BJ (cell line): ENCODE measurements at regions not wholly inside any gene's neighbourhood (a gene's known extent, or its start where the extent isn't known, plus 50 kb on each side); places are given as distances from the start of the nearest gene placed in this dataset.

Experiments
- CTCF ChIA-PET: fragments of 350-600 bp; formaldehyde crosslinking; extraction: SDS; loops from one replicate; lab custom pipeline; 2021; ENCODE audit warnings: antibody characterized with exemption, inconsistent platforms; lab: Yijun Ruan, JAX
- POLR2A ChIA-PET: fragments of 300-600 bp; sonication (Branson Sonifier 250); formaldehyde crosslinking; extraction: SDS; loops from one replicate; lab custom pipeline; 2021; ENCODE audit warnings: antibody characterized with exemption; lab: Charles Lee
- DNase-seq: peaks from one replicate; pipeline ENCODE4 v3.0.0-alpha.2; 2011; ENCODE audit warnings: low read depth
- H3K27me3 ChIP-seq: 2 replicates; pipeline ENCODE4 v1.6.0; 2011; ENCODE audit warnings: low read length; ENCODE audit not compliant: control insufficient read depth, insufficient read depth
- H3K36me3 ChIP-seq: 2 replicates; pipeline ENCODE4 v1.5.1; 2011; ENCODE audit warnings: low read length; ENCODE audit not compliant: control insufficient read depth, insufficient read depth
- H3K4me3 ChIP-seq: 2 replicates; pipeline ENCODE4 v1.5.1; 2011; ENCODE audit warnings: low read depth, mild to moderate bottlenecking, control low read depth, low read length
- CTCF ChIP-seq: IDR thresholded peaks from 2 replicates; pipeline ENCODE4 v1.5.1; 2011; ENCODE audit warnings: low read depth, mild to moderate bottlenecking, control low read depth, inconsistent platforms, low read length, moderate library complexity; ENCODE audit not compliant: insufficient read depth

- Histone ChIP-seq H3K36me3 (no peaks in the 10 kb centered on the region), H3K4me3 (no peak overlapping the region), H3K27me3 (no peaks in the 10 kb centered on the region)
- DNase-seq = no peak
- POLR2A ChIA-PET = no interaction called here
- TF ChIP-seq CTCF = no peak
- CTCF ChIA-PET = no interaction called here
Observed at GRCh38 chr2:9681427-9681817, 50.6 kb upstream of the YWHAQ start.

GRCh38 chr2:9685637-9686036, 54.8 kb upstream of the YWHAQ start:
- no peak overlapping the region for H3K4me3 ChIP-seq
- H3K36me3 ChIP-seq = no peaks in the 10 kb centered on the region
- DNase-seq = no peak
- H3K27me3 ChIP-seq = no peaks in the 10 kb centered on the region
- CTCF ChIA-PET = no interaction called here
- POLR2A ChIA-PET = no interaction called here
- TF ChIP-seq CTCF = no peak

DNA sequence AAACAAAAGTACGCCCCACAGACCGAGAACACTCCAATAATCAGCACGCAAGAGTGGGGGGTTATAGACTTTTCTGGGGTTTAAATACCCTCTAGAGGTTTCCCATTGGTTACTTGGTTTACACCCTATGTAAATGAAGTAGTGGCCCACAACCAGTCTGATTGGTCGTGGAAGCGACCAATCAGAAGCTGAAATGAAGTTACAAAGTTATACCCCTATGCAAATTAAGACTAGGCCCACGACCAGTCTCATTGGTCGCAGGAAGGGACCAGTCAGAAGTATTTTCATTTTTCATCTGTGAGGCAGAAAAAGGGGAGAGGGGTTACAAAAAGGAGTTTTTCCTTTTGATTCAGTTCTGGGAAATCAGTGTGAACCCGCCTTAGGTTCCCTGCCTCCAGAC, 55.3 kb upstream of the YWHAQ start:
- no peak for TF ChIP-seq CTCF
- Histone ChIP-seq H3K27me3 (no peaks in the 10 kb centered on the region), H3K4me3 (no peak overlapping the region), H3K36me3 (no peaks in the 10 kb centered on the region)
- no peak for DNase-seq
- ChIA-PET POLR2A (no interaction called here), CTCF (no interaction called here)

GRCh38 chr2:9690252-9690651, 59.5 kb upstream of the YWHAQ start:
- Histone ChIP-seq H3K27me3 (no peaks in the 10 kb centered on the region), H3K36me3 (no peaks in the 10 kb centered on the region), H3K4me3 (no peak overlapping the region)
- ChIA-PET CTCF (interaction anchor here (0.8 kb wide), 1 partner anchor 14 kb away, joined by 3 read pairs; no protein-coding TSS in a partner anchor), POLR2A (no interaction called here)
- no peak for DNase-seq
- TF ChIP-seq CTCF = no peak

DNA sequence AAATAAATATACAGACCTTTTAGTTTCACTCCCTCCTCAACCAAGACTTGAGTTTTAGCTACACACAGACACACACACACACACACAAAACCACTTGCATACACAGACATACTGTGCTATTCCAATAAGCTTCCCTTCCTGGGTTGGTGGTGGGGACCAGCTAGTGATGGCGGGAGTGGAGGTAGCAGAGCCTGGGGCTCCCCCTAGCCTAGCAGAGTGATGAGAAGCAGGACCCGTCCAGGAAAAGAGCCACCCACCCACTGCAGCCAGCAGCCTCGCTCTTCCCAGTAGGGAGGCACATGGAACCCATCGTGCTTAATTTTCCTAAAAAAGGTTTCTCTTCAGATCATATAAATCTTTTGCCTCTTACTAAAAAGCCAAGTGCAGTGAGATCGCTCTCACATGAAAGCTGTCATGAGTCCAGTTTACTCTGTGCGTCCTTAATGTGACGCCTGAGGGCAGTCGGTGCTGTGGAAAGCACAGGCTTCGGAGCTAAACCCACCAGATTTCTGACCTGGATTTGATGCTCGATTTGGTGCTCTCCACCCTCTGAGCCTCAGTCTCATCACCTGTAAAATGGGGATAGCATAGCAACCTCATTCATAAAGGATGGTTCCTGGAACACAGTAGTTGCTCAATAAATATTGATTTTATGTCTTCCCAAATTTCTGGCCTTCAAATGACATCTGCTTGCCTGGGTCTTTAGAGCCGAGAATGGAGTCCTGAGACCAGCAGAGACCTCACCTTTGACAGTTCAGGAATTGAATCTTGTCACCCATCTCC, 60.1 kb upstream of the YWHAQ start:
- no peak overlapping the region for H3K4me3 ChIP-seq
- CTCF ChIA-PET = interaction anchor here (0.8 kb wide), 1 partner anchor 15 kb away, joined by 3 read pairs; no protein-coding TSS in a partner anchor
- no peak for TF ChIP-seq CTCF
- no peaks in the 10 kb centered on the region for H3K27me3 ChIP-seq
- POLR2A ChIA-PET = no interaction called here
- DNase-seq = no peak
- no peaks in the 10 kb centered on the region for H3K36me3 ChIP-seq
